Smooth muscle cell (in vitro differentiated cells): ENCODE measurements at regions not wholly inside any gene's neighbourhood (a gene's known extent, or its start where the extent isn't known, plus 50 kb on each side); places are given as distances from the start of the nearest gene placed in this dataset.

Experiments
- DNase-seq: peaks from one replicate; lab custom pipeline; 2025; ENCODE audit not compliant: unreplicated experiment; lab: John Stamatoyannopoulos, UW
- H2AFZ ChIP-seq: fragments of 200-600 bp; sonication (generic); 2 replicates; pipeline ENCODE4 v1.6.0; 2016; ENCODE audit warnings: antibody characterized with exemption, low read depth, mild to moderate bottlenecking
- H3F3A ChIP-seq: fragments of 200-600 bp; sonication (generic); 2 replicates; pipeline ENCODE4 v1.6.0; 2017; ENCODE audit warnings: antibody characterized with exemption, low read depth
- H3K27ac ChIP-seq: fragments of 200-600 bp; sonication (generic); 2 replicates; pipeline ENCODE4 v1.5.1; 2016; ENCODE audit warnings: low read depth, mild to moderate bottlenecking
- H3K27me3 ChIP-seq: fragments of 200-600 bp; sonication (generic); 2 replicates; pipeline ENCODE4 v1.6.1; 2016; ENCODE audit warnings: low read depth, mild to moderate bottlenecking
- H3K36me3 ChIP-seq: fragments of 200-600 bp; sonication (generic); 2 replicates; pipeline ENCODE4 v1.5.1; 2016; ENCODE audit warnings: low read depth
- H3K4me1 ChIP-seq: fragments of 200-600 bp; sonication (generic); 2 replicates; pipeline ENCODE4 v1.5.1; 2016; ENCODE audit warnings: low read depth
- H3K4me2 ChIP-seq: fragments of 200-600 bp; sonication (generic); 2 replicates; pipeline ENCODE4 v1.6.0; 2016; ENCODE audit warnings: mild to moderate bottlenecking
- H3K4me3 ChIP-seq: fragments of 200-600 bp; sonication (generic); 2 replicates; pipeline ENCODE4 v1.5.1; 2016; ENCODE audit warnings: mild to moderate bottlenecking
- H3K79me2 ChIP-seq: fragments of 200-600 bp; sonication (generic); 2 replicates; pipeline ENCODE4 v1.6.0; 2016; ENCODE audit warnings: low read depth, mild to moderate bottlenecking
- H3K9ac ChIP-seq: fragments of 200-600 bp; sonication (generic); 2 replicates; pipeline ENCODE4 v1.6.0; 2016; ENCODE audit warnings: low read depth
- H3K9me3 ChIP-seq: fragments of 200-600 bp; sonication (generic); replicated peaks from 2 replicates; pipeline ENCODE4 v1.5.1; 2016; ENCODE audit warnings: low read depth
- H4K20me1 ChIP-seq: fragments of 200-600 bp; sonication (generic); 2 replicates; pipeline ENCODE4 v1.6.0; 2016; ENCODE audit warnings: low read depth
- CTCF ChIP-seq: fragments of 200-600 bp; sonication (generic); IDR thresholded peaks from 2 replicates; pipeline ENCODE4 v1.5.1; 2017; ENCODE audit warnings: borderline replicate concordance, mild to moderate bottlenecking, antibody characterized with exemption; ENCODE audit not compliant: insufficient read depth, poor library complexity, severe bottlenecking
- WGBS: methylation state at CpG from one replicate; pipeline ENCODE4 v1.1.7; 2016; ENCODE audit warnings: low lambda C conversion rate; 5-methylcytosine and 5-hydroxymethylcytosine counted together

GRCh38 chr13:62906896-62907295 lies 1491.2 kb upstream of the PCDH20 start:
- Histone ChIP-seq H3K4me2 (no peak overlapping the region), H3K4me3 (no peak overlapping the region), H4K20me1 (no peaks in the 10 kb centered on the region), H3K9me3 (no peaks in the 10 kb centered on the region), H3F3A (no peaks in the 10 kb centered on the region), H3K79me2 (no peaks in the 10 kb centered on the region), H3K9ac (no peak overlapping the region), H3K27ac (no peak overlapping the region), H3K27me3 (no peaks in the 10 kb centered on the region), H2AFZ (no peak overlapping the region), H3K36me3 (no peaks in the 10 kb centered on the region), H3K4me1 (no peaks in the 10 kb centered on the region)
- DNase-seq: no peak
- TF ChIP-seq CTCF: no peak

- Histone ChIP-seq H3K9ac (no peak overlapping the region), H2AFZ (no peak overlapping the region), H3K4me2 (no peak overlapping the region), H4K20me1 (no peaks in the 10 kb centered on the region), H3K79me2 (no peaks in the 10 kb centered on the region), H3F3A (no peaks in the 10 kb centered on the region), H3K9me3 (no peaks in the 10 kb centered on the region), H3K4me3 (no peak overlapping the region), H3K4me1 (no peaks in the 10 kb centered on the region), H3K27me3 (no peaks in the 10 kb centered on the region), H3K27ac (no peak overlapping the region), H3K36me3 (no peaks in the 10 kb centered on the region)
- no peak for TF ChIP-seq CTCF
- no peak for DNase-seq
Observed at GRCh38 chr13:62906469-62906868, 1490.8 kb upstream of the PCDH20 start.

- no peak overlapping the region for H3K27ac ChIP-seq
- no peaks in the 10 kb centered on the region for H3K79me2 ChIP-seq
- no peaks in the 10 kb centered on the region for H4K20me1 ChIP-seq
- H3K9ac ChIP-seq: no peak overlapping the region
- H3K27me3 ChIP-seq: peaks cover 5% of the 10 kb centered on the region
- no peak overlapping the region for H3K4me2 ChIP-seq
- no peak for DNase-seq
- no peaks in the 10 kb centered on the region for H3F3A ChIP-seq
- H3K4me1 ChIP-seq: no peaks in the 10 kb centered on the region
- H3K36me3 ChIP-seq: no peaks in the 10 kb centered on the region
- WGBS: 91% methylated on average over 8 of the region's 8 CpGs
- no peak overlapping the region for H2AFZ ChIP-seq
- TF ChIP-seq CTCF: no peak
- no peaks in the 10 kb centered on the region for H3K9me3 ChIP-seq
- H3K4me3 ChIP-seq: no peak overlapping the region
Observed at GRCh38 chr13:62887046-62887445, 1471.4 kb upstream of the PCDH20 start.

- no peak overlapping the region for H3K27ac ChIP-seq
- TF ChIP-seq CTCF: no peak
- no peaks in the 10 kb centered on the region for H3K9me3 ChIP-seq
- H3K9ac ChIP-seq: no peak overlapping the region
- H4K20me1 ChIP-seq: no peaks in the 10 kb centered on the region
- H3K4me1 ChIP-seq: no peaks in the 10 kb centered on the region
- no peaks in the 10 kb centered on the region for H3F3A ChIP-seq
- H3K36me3 ChIP-seq: no peaks in the 10 kb centered on the region
- no peaks in the 10 kb centered on the region for H3K79me2 ChIP-seq
- no peak for DNase-seq
- H3K4me3 ChIP-seq: no peak overlapping the region
- H3K4me2 ChIP-seq: no peak overlapping the region
- no peaks in the 10 kb centered on the region for H3K27me3 ChIP-seq
- no peak overlapping the region for H2AFZ ChIP-seq
Observed at GRCh38 chr13:62879071-62879470, 1463.4 kb upstream of the PCDH20 start.
